ENCODE measurements at regions not wholly inside any gene's neighbourhood (a gene's known extent, or its start where the extent isn't known, plus 50 kb on each side); places are given as distances from the start of the nearest gene placed in this dataset.
"Not testable (repeated sequence)": the region's sequence is repeated elsewhere in the genome, so short reads cannot be mapped to it uniquely, and the experiment has no call there.

DNA sequence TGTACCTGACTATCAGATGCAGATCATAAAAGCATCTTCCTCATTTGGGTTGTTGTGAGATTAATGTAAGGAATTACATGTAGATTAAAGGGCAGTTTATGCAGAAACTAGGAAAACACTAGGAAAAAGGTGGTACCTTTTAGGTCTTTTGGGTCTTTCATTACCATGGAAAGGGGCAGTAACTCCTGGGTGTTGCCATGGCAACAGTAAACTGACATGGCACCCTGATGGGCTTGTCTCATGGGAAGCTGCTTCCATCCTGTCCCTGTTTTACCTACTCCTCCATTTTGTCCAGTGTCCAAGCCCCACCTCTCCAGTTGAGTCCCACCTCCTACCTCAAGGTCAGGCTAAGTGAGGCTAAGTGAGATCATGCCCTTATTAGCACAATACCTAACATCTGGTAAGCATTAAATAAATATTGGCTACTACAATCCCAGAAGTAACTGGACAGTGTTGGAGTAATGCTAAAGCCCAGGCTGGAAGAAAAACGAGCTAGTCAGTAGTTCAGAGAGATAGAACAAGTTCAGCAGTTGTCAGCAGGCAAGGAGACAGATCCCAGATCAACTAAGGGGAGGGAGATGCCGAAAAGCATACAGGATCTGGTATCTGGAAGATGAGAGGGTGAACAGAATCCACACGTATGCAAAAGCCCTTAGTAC lies 240.0 kb upstream of the AUTS2 start:
- no peak for DNase-seq (ENCODE audit: low read depth in 4 of 4, low spot score in 3 of 4)

GRCh38 chr7:69359003-69359700 lies 239.1 kb upstream of the AUTS2 start:
- no peak for DNase-seq (ENCODE audit: low read depth in 4 of 4, low spot score in 3 of 4)

DNA sequence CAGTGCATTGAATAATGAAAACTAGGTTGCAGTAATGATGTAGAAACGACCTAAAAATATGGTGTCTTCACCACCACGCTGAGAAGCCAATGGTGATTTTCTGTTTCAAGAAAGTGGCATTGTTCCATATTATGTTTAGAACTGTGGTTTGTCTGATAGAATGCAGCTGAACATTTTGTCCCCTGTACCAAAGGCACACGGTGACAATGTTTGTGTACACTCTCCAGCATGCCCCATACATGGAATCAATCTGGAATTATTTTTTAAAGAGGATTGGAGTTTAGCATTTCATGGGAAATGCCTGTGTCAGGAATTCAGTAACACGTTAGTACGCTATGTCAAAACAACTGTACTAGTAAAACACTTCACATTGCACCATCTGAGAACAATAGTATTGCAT lies 237.4 kb upstream of the AUTS2 start:
- DNase-seq (ENCODE audit: low read depth in 4 of 4, low spot score in 3 of 4): no peak

DNA sequence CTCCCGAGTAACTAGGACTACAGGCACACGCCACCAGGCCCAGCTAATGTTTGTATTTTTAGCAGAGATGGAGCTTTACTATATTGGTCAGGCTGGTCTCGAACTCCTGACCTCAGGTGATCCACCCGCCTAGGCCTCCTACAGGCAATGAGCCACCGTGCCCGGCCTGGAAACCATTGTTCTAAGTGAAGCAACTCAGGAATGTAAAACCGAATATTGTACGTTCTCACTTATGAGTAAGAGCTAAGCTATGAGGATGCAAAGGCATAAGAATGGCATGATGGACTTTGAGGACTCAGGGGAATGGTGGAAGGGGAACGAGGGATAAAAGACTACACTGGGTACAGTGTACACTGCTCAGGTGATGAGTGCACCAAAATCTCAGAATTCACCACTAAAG lies 235.1 kb upstream of the AUTS2 start:
- DNase-seq (ENCODE audit: low read depth in 4 of 4, low spot score in 3 of 4): no peak

- DNase-seq (ENCODE audit: low read depth in 4 of 4, low spot score in 3 of 4): no peak
Measured at GRCh38 chr7:69364813-69365643, 233.2 kb upstream of the AUTS2 start.

- peak in 3 of 4 donors; percentile 39 to 41 (median 41) for DNase-seq (ENCODE audit: low read depth in 4 of 4, low spot score in 3 of 4)
Measured at GRCh38 chr7:69365651-69366192, 232.6 kb upstream of the AUTS2 start.

DNA sequence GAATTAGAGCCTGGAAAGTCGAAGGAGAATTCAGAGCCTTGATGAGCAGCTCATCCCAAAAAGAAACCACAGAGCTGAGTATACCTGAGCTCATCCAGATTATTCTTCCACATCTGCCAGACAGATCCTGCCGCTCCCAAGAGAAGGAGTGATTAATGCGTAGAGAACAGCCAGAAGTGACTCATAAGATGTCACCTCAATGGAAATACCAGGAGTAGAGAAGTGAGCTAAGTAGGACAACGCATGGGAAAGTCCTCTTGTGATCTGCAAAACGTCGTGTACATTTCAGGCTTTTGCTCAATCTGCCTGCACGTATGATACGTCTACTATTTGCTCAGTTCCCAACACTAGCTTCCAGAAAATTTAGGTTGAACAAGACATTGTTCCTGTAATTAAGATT lies 230.5 kb upstream of the AUTS2 start:
- DNase-seq (ENCODE audit: low read depth in 4 of 4, low spot score in 3 of 4): no peak

DNA sequence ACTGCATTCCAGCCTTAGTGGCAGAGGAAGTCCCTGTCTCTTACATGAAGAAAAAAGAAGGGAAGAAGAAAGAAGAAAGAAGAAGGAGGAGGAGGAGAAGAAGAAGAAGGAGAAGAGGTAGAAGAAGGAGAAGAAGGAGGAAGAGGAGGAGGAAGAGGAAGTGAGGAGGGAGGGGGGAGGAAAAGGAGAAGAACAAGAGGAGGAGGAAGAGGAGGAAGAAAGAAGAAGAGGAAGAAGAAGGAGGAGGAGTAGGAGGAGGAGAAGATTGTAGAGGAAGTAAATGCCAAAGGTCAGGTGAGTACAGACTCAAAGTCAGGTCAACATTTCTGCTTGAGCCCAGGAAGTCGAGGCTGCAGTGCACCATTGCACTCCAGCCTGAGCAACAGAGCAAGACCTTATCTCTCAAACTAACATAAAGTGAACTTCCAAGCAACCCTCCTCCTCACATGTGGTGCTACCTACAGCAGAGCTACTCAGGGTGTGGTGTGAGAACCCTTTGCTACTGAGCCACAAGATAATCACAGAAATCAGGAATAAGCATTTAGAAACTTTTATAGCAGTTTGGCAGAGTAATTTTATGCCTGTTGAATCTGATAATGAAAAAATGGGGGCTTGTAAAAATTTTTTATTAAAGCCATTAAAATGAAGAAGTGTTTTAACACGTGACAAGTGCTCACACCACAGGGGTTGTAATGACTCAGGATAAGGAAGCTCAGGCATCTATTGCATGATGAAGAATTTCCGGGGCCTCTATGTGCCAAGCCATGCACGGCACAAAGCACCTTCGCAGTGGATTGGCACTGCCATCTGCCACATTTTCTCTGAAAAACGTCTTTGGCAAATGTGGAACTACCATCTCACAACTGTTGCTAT lies 224.9 kb upstream of the AUTS2 start:
- DNase-seq (ENCODE audit: low read depth in 4 of 4, low spot score in 3 of 4): no peak

DNA sequence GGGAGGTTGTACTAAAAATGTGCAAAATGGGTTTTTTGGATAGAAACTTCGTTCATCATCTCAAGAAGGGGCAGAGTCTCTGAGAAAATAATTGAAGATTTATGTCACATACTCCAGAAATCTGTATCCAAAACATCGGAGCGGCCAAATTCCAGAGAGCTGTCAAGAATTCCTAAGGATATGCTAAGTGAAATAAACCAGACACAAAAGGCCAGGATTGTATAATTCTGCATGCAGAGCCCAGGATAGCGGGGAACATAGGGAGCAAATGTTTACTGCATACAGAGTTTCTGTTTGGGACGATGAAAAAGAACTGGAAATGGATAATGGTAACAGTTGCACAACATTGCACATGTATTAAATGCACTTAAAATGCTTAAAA lies 224.2 kb upstream of the AUTS2 start:
- no peak for DNase-seq (ENCODE audit: low read depth in 4 of 4, low spot score in 3 of 4)

DNA sequence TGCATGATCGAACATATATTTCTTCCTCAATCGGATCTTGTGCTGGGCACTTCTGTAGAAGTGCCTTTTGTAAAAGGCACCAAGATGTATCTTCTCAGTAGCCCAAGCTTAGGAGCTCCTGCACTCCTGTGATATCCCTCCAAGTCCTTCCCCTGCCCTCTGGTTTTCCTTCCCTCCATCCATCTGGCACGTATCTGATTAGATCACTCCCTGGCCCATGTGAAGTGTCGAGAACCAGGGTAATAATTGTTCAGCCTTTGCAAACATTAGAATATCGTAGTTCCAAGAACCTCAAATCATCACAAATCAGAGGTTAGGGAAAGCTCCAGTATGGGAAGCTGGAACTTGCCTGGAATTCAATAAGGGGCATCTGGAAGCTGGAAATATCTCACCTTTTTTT lies 221.1 kb upstream of the AUTS2 start:
- no peak for DNase-seq (ENCODE audit: low read depth in 4 of 4, low spot score in 3 of 4)

DNA sequence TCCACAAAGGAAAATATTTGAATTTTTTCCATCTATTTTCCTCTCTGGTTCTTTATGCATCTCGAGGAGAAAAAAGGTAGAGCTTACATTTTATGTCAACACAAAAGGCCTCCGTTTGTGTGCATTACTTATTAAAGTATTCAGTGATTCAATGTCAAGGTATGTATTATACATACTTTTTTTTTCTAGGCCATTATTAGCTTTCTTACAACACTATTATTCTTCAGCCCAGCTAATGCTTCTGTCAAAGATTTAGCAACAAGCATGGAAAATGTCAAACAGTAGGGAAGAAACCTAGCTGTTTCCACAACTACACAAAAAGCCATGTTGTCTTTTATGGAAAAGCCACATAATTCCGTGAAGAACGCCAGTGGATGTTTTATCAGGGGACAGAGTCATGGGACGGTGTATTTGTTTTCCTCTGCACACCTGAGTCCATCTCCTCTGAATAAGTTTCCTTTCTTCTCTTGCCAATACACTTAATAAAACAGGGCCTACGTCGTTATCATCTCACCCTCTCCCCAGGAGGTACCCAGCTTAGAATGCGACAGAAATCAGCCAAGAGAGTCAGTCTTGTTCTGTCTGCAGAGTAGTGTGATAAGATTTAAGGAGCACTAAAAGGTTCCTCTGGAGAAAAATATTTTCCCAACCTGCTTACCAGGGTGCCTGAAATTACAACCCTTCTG lies 209.7 kb upstream of the AUTS2 start:
- no peak for DNase-seq (ENCODE audit: low read depth in 4 of 4, low spot score in 3 of 4)

DNA sequence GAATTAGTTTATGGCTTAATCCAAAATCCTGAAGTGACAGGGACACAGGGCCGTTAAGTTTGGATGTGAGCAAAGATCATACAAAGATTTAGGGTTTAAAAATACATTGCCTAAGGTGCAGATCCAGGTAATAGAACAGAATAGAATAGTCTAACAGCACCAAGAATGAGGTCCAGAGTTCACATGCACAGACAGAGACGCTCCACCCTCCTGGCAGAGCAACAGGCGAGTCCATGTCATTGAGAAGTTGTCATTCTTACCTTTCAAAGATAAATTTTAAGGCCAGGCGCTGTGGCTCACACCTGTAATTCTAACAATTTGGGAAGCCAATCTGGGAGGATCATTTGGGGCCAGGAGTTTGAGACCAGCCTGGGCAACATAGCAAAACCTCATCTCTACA lies 209.1 kb upstream of the AUTS2 start:
- DNase-seq (ENCODE audit: low read depth in 4 of 4, low spot score in 3 of 4): no peak

DNA sequence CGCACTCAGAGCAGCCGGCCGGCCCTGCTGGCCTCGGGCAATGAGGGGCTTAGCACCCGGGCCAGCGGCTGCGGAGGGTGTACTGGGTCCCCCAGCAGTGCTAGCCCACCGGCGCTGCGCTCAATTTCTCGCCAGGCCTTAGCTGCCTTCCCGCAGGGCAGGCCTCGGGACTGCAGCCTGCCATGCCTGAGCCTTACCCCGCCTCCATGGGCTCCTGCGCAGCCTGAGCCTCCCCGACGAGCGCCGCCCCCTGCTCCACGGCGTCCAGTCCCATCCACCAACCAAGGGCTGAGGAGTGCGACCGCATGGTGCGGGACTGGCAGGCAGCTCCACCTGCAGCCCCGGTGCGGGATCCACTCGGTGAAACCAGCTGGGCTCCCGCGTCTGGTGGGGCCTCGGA lies 204.4 kb upstream of the AUTS2 start:
- not testable (repeated sequence) for DNase-seq (ENCODE audit: low read depth in 4 of 4, low spot score in 3 of 4)

GRCh38 chr7:69395061-69395714 lies 203.1 kb upstream of the AUTS2 start:
- DNase-seq (ENCODE audit: low read depth in 4 of 4, low spot score in 3 of 4): no peak

DNA sequence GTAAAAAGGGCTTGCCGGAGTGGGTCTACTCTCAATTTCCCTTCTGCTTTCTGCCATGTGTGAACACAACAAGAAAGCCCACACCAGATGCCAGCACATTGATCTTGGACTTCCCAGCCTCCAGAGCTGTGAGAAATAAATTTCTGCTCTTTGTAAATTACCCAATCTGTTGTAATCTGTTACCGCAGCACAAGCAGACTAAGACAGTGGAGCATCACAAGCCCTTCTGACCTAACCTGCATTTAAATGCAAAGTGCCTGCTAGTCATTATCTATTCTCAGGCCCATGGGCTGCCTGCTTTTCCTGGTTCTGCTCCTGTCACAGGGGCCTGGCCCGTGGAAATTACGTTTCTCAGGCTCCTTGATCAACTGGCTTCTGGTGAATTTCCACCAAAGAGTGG lies 199.3 kb upstream of the AUTS2 start:
- no peak for DNase-seq (ENCODE audit: low read depth in 4 of 4, low spot score in 3 of 4)

DNA sequence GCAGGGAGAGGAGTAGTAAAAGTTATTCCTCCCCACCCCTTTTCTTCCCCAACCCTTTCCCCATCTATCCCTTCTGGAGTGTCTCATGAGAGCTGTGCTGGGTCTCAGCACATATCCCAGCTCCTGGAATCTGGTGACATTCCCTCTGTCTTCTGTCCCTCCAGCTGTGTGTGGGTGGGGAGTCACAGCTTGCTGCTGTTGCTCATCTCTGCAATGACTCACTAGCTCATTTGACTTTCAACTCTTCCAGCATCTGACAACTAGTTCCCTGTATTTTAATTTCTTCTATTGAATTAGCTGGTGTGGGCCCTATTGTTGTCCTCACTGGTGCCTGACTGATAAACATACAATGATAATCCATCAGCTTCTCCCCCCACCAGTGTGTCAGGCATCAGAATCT lies 198.9 kb upstream of the AUTS2 start:
- DNase-seq (ENCODE audit: low read depth in 4 of 4, low spot score in 3 of 4): no peak

DNA sequence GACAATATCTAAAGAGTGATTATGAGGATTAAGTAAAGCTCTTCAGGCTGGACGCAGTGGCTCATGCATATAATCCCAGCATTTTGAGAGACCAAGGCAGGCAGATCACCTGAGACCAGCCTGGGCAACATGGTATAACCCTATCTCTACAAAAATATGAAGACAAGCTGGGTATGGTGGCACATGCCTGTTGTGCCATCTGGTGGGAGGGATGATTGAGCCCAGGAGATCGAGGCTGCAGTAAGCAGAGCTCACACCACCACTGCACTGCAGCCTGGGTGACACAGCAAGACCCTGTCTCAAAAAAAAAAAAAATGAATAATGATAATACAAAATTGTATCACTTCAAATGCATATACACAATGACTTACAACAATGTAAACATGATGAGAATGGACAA lies 195.6 kb upstream of the AUTS2 start:
- no peak for DNase-seq (ENCODE audit: low read depth in 4 of 4, low spot score in 3 of 4)

GRCh38 chr7:69403169-69403568 lies 195.1 kb upstream of the AUTS2 start:
- no peak for DNase-seq (ENCODE audit: low read depth in 4 of 4, low spot score in 3 of 4)

- DNase-seq (ENCODE audit: low read depth in 4 of 4, low spot score in 3 of 4): no peak
Measured at GRCh38 chr7:69411018-69411417, 187.3 kb upstream of the AUTS2 start.

Measured in left renal pelvis (tissue), 4 donors.